ENCODE measurements at regions not wholly inside any gene's neighbourhood (a gene's known extent, or its start where the extent isn't known, plus 50 kb on each side); places are given as distances from the start of the nearest gene placed in this dataset.

DNA sequence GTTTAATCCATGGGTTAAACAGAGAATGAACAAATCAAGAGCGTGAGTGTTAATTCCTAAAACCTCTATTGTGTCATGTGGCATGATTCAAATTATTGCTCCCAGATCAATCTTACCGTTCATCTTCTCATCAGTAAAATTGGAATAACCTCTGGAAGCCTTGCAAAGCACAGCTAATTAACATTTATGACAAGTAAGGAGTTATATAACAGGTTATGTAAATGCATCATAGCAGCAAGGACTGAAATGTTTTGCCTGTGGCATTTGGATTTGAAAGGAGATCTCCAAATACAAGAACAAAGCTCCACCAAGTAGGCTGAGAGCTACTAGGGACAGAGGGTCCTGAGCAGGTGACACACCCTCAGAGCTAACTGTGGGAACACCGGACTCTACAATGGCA, 502.9 kb upstream of the CELF2 start:
- TF ChIP-seq CTCF (conservative IDR thresholded peaks at IDR 0.05) (no peak), EZH2 (IDR thresholded peaks at IDR 0.05; ENCODE audit: low read depth) (no peak)
